ENCODE measurements at regions not wholly inside any gene's neighbourhood (a gene's known extent, or its start where the extent isn't known, plus 50 kb on each side); places are given as distances from the start of the nearest gene placed in this dataset.
"Not testable (repeated sequence)": the region's sequence is repeated elsewhere in the genome, so short reads cannot be mapped to it uniquely, and the experiment has no call there.

GRCh38 chr1:66478116-66478515 lies 55.8 kb upstream of the SGIP1 start:
- Histone ChIP-seq H3K4me3 (no peak overlapping the region), H3K36me3 (no peaks in the 10 kb centered on the region), H3K4me1 (no peaks in the 10 kb centered on the region), H3K9me3 (peaks cover 0 to 6% (median 0%) of the 10 kb centered on the region in 4 donors), H3K27me3 (no peaks in the 10 kb centered on the region), H3K27ac (no peak overlapping the region)
- TF ChIP-seq POLR2AphosphoS5 (IDR thresholded peaks at IDR 0.05) (no peak), POLR2A (IDR thresholded peaks at IDR 0.05) (no peak), EP300 (IDR thresholded peaks at IDR 0.05) (no peak)
- TF ChIP-seq, protein P1, sequence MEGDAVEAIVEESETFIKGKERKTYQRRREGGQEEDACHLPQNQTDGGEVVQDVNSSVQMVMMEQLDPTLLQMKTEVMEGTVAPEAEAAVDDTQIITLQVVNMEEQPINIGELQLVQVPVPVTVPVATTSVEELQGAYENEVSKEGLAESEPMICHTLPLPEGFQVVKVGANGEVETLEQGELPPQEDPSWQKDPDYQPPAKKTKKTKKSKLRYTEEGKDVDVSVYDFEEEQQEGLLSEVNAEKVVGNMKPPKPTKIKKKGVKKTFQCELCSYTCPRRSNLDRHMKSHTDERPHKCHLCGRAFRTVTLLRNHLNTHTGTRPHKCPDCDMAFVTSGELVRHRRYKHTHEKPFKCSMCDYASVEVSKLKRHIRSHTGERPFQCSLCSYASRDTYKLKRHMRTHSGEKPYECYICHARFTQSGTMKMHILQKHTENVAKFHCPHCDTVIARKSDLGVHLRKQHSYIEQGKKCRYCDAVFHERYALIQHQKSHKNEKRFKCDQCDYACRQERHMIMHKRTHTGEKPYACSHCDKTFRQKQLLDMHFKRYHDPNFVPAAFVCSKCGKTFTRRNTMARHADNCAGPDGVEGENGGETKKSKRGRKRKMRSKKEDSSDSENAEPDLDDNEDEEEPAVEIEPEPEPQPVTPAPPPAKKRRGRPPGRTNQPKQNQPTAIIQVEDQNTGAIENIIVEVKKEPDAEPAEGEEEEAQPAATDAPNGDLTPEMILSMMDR (IDR thresholded peaks at IDR 0.05) = no peak
- no peak for DNase-seq
- 90 to 94% (median 93%) methylated on average over 7 of the region's 7 CpGs for WGBS, 5 donors
- intact Hi-C loops (cut with DNase I; ENCODE audit: low total_unique reads) = no loop called here

DNA sequence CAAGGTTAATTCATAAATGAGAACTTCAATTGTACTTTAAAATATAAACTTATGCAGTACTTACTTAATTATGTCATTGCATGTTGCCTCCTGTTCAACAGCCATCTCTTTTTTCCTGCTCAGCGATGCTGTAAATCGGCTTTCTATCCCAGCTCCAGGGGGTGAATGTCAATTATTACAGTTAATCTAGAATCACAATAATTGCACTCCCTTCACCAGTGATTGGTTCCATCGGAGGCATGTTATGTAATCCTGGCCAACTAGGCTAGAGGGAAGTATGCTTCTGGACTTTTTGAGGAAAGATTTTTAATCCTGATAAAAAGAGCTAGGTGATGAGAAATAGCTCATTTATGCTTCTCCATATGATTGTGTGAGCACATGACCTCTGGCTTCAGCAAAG lies 53.8 kb upstream of the SGIP1 start:
- Histone ChIP-seq H3K4me1 (no peaks in the 10 kb centered on the region), H3K27ac (no peak overlapping the region), H3K4me3 (no peak overlapping the region), H3K36me3 (no peaks in the 10 kb centered on the region), H3K9me3 (peaks cover 0 to 6% (median 0%) of the 10 kb centered on the region in 4 donors), H3K27me3 (no peaks in the 10 kb centered on the region)
- intact Hi-C loops (cut with DNase I; ENCODE audit: low total_unique reads) = no loop called here
- TF ChIP-seq POLR2AphosphoS5 (IDR thresholded peaks at IDR 0.05) (no peak), EP300 (IDR thresholded peaks at IDR 0.05) (no peak), POLR2A (IDR thresholded peaks at IDR 0.05) (no peak)
- TF ChIP-seq, protein P1 (IDR thresholded peaks at IDR 0.05) = no peak
- DNase-seq = no peak
- 86 to 93% (median 87%) methylated on average over 3 of the region's 3 CpGs for WGBS, 5 donors

GRCh38 chr1:66481215-66481614 lies 52.7 kb upstream of the SGIP1 start:
- intact Hi-C loops (cut with DNase I; ENCODE audit: low total_unique reads) = not testable (repeated sequence)
- 40 to 57% (median 50%) methylated on average over 3 to 14 of the region's 15 CpGs for WGBS, 5 donors
- DNase-seq = peak in 1 of 2 donors; percentile 19

More at GRCh38 chr1:66481215-66481614, 52.7 kb upstream of the SGIP1 start:
- H3K4me3 ChIP-seq, H3K27me3 ChIP-seq, H3K36me3 ChIP-seq, H3K27ac ChIP-seq, H3K4me1 ChIP-seq, H3K9me3 ChIP-seq: not testable (repeated sequence)
